B cell (primary cell): ENCODE measurements at regions not wholly inside any gene's neighbourhood (a gene's known extent, or its start where the extent isn't known, plus 50 kb on each side); places are given as distances from the start of the nearest gene placed in this dataset.

ENCODE experiments used
- ATAC-seq: fragments of 200-7000 bp; cut with Tn5 transposase; one replicate; pipeline ENCODE4 v1.10.0; 2021; ENCODE audit warnings: low read depth, mild to moderate bottlenecking, moderate number of reproducible peaks, moderate library complexity
- CTCF ChIA-PET: fragments of 350-600 bp; sonication (Branson Sonifier 250); formaldehyde crosslinking; loops from one replicate; lab custom pipeline; 2021; ENCODE audit warnings: antibody characterized with exemption, inconsistent platforms; lab: Charles Lee
- POLR2A ChIA-PET: fragments of 350-600 bp; sonication (Branson Sonifier 250); formaldehyde crosslinking; loops from one replicate; lab custom pipeline; 2021; ENCODE audit warnings: antibody characterized with exemption; lab: Charles Lee
- DNase-seq: peaks from one replicate; pipeline ENCODE4 v3.0.0; 2013
- H2AFZ ChIP-seq: 2 replicates; pipeline ENCODE4 v1.6.1; 2012; ENCODE audit warnings: mild to moderate bottlenecking, low read depth, low read length; ENCODE audit not compliant: insufficient read depth, poor library complexity, severe bottlenecking
- H3K27ac ChIP-seq, 2 donors: 1 replicate in 1 of 2; 2 replicates in 1 of 2; pipeline ENCODE4 v1.5.1; 2012 to 2013; ENCODE audit warnings: low read length in 2 of 2, mild to moderate bottlenecking in 2 of 2, moderate library complexity in 1 of 2
- H3K27me3 ChIP-seq, 4 experiments: fragments of 200-600 bp in 1 of 4; sonication (generic) in 1 of 4; replicated peaks in 1 of 4; 1 replicate in 2 of 4; 2 replicates in 2 of 4; pipeline versions ENCODE4 v1.6.1 to v1.7.0; 2013 to 2016; ENCODE audit warnings: low read length in 3 of 4, mild to moderate bottlenecking in 2 of 4, mixed read lengths in 1 of 4, moderate library complexity in 1 of 4; ENCODE audit not compliant: insufficient read depth in 4 of 4, control insufficient read depth in 3 of 4; ENCODE audit errors: control extremely low read depth in 1 of 4
- H3K36me3 ChIP-seq, 2 experiments: replicated peaks in 1 of 2; 1 replicate in 1 of 2; 2 replicates in 1 of 2; pipeline versions ENCODE4 v1.6.1 to v1.7.1; 2013; ENCODE audit warnings: low read length in 1 of 2; ENCODE audit not compliant: insufficient read depth in 2 of 2, control insufficient read depth in 1 of 2; ENCODE audit errors: control extremely low read depth in 1 of 2, extremely low read depth in 1 of 2
- H3K4me1 ChIP-seq, 2 donors: fragments of 200-600 bp in 1 of 2; sonication (generic) in 1 of 2; 1 replicate in 1 of 2; 2 replicates in 1 of 2; pipeline versions ENCODE4 v1.5.1 to v1.6.1; 2013 to 2017; ENCODE audit warnings: low read length in 2 of 2; ENCODE audit not compliant: control insufficient read depth in 2 of 2, insufficient read depth in 2 of 2
- H3K4me2 ChIP-seq: replicated peaks from 2 replicates; pipeline ENCODE3; 2012; ENCODE audit warnings: mild to moderate bottlenecking, low read depth, low read length; ENCODE audit not compliant: poor library complexity, severe bottlenecking
- H3K4me3 ChIP-seq, 5 experiments: fragments of 200-600 bp in 1 of 5; sonication (generic) in 1 of 5; 1 replicate in 3 of 5; 2 replicates in 2 of 5; pipeline versions ENCODE4 v1.5.1 to v1.7.0; 2011 to 2016; ENCODE audit warnings: low read length in 4 of 5, mild to moderate bottlenecking in 4 of 5, low read depth in 2 of 5, control low read depth in 1 of 5, moderate library complexity in 1 of 5; ENCODE audit not compliant: insufficient read depth in 1 of 5; ENCODE audit errors: control extremely low read depth in 1 of 5, extremely low read depth in 1 of 5
- H3K79me2 ChIP-seq: fragments of 200-600 bp; sonication (generic); one replicate; pipeline ENCODE4 v1.6.0; 2016; ENCODE audit warnings: low read length; ENCODE audit not compliant: control insufficient read depth, insufficient read depth
- H3K9ac ChIP-seq: fragments of 200-600 bp; sonication (generic); 2 replicates; pipeline ENCODE4 v1.6.1; 2017; ENCODE audit warnings: mild to moderate bottlenecking, low read length, moderate library complexity
- H3K9me3 ChIP-seq, 3 donors: one replicate each; pipeline versions ENCODE4 v1.6.1 to v1.7.1; 2013; ENCODE audit warnings: low read length in 2 of 3; ENCODE audit not compliant: control insufficient read depth in 2 of 3, insufficient read depth in 1 of 3; ENCODE audit errors: control extremely low read depth in 1 of 3
- H4K20me1 ChIP-seq: 2 replicates; pipeline ENCODE4 v1.6.0; 2012; ENCODE audit warnings: mild to moderate bottlenecking, low read length; ENCODE audit not compliant: insufficient read depth, control insufficient read depth, poor library complexity, severe bottlenecking
- H3K27ac Mint-ChIP-seq: one replicate; pipeline ENCODE4 v1.8.0; 2021; ENCODE audit warnings: mixed read lengths
- H3K27me3 Mint-ChIP-seq: one replicate; pipeline ENCODE4 v1.8.0; 2021; ENCODE audit warnings: mixed read lengths
- H3K4me1 Mint-ChIP-seq: one replicate; pipeline ENCODE4 v1.8.0; 2021; ENCODE audit warnings: mixed read lengths
- H3K4me3 Mint-ChIP-seq: one replicate; pipeline ENCODE4 v1.8.0; 2021; ENCODE audit warnings: mixed read lengths
- H3K9me3 Mint-ChIP-seq: one replicate; pipeline ENCODE4 v1.8.0; 2022; ENCODE audit warnings: mixed read lengths; ENCODE audit not compliant: insufficient read depth
- EZH2 ChIP-seq: IDR thresholded peaks from 2 replicates; pipeline ENCODE4 v1.6.1; 2012; ENCODE audit warnings: borderline replicate concordance, low read depth, mild to moderate bottlenecking, moderate library complexity, low read length; ENCODE audit not compliant: insufficient read depth, poor library complexity, severe bottlenecking
- WGBS: methylation state at CpG from one replicate; pipeline ENCODE4 v1.1.5; 2013; ENCODE audit warnings: missing lambda C conversion rate; ENCODE audit not compliant: insufficient coverage; 5-methylcytosine and 5-hydroxymethylcytosine counted together
- intact Hi-C: fragments of 100-400 bp; cut with micrococcal nuclease; formaldehyde crosslinking; loops from one replicate; pipeline ENCODE4 v1.10.0; 2022
- TF ChIP-seq, protein P1 (sequence below): fragments of 200-600 bp; IDR thresholded peaks from one replicate; pipeline ENCODE4 v1.8.0; 2022; ENCODE audit warnings: antibody characterized with exemption, mild to moderate bottlenecking

DNA sequence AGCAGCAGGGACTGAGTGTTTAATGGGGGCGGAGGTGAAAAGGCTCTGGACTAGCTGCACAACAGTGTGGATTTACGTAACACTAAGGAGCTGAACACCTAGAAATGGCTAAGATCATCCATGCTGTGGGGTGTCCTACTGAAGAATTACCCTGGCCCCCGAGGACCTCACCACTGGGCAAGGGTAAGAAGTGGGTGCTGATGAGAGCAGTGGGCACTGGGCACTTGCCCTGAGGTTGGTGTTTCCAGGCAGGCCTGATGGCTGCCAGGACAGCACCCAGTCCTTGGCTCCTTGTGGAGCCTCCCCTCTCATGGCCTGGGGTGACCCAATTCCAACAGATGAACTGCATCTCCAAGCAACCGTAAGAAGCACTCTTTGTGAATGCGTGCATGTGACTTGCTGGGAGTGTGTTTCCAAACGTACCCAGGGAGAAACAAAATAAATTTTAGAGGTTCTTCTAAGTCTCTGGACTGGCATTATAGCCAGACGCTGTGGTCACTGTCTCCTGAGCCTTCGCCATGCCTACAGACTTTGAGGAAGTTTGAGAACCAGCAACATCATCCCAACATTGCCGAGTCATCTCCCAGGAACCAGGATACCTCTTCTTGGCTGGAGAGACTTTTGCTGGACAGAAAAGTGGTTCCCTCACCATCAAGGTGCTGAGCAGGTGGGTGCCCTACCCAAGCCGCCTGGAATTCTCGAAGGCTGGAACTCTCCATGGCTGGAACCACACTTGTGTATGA is 245.9 kb downstream of the ERMARD start:
- no peak for DNase-seq
- peaks cover 0 to 17% (median 5%) of the 10 kb centered on the region in 3 donors for H3K9me3 ChIP-seq
- Mint-ChIP-seq H3K4me3 (no peak overlapping the region), H3K27ac (no peak overlapping the region), H3K4me1 (peaks cover under 1% of the 10 kb centered on the region), H3K9me3 (peaks cover 2% of the 10 kb centered on the region), H3K27me3 (no peaks in the 10 kb centered on the region)
- no peak overlapping the region for H3K4me3 ChIP-seq
- H3K9ac ChIP-seq = no peak overlapping the region
- ATAC-seq = no peak
- H3K79me2 ChIP-seq = no peaks in the 10 kb centered on the region
- WGBS = 94% methylated on average over 11 of the region's 11 CpGs
- no peak overlapping the region for H3K4me2 ChIP-seq
- H3K4me1 ChIP-seq = peaks cover 6 to 7% of the 10 kb centered on the region in 2 donors
- no peak overlapping the region for H2AFZ ChIP-seq
- no peaks in the 10 kb centered on the region for H3K36me3 ChIP-seq
- TF ChIP-seq EZH2 = no peak
- TF ChIP-seq, protein P1, sequence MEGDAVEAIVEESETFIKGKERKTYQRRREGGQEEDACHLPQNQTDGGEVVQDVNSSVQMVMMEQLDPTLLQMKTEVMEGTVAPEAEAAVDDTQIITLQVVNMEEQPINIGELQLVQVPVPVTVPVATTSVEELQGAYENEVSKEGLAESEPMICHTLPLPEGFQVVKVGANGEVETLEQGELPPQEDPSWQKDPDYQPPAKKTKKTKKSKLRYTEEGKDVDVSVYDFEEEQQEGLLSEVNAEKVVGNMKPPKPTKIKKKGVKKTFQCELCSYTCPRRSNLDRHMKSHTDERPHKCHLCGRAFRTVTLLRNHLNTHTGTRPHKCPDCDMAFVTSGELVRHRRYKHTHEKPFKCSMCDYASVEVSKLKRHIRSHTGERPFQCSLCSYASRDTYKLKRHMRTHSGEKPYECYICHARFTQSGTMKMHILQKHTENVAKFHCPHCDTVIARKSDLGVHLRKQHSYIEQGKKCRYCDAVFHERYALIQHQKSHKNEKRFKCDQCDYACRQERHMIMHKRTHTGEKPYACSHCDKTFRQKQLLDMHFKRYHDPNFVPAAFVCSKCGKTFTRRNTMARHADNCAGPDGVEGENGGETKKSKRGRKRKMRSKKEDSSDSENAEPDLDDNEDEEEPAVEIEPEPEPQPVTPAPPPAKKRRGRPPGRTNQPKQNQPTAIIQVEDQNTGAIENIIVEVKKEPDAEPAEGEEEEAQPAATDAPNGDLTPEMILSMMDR = no peak
- H3K27ac ChIP-seq = no peak overlapping the region
- ChIA-PET CTCF (no interaction called here), POLR2A (no interaction called here)
- peaks cover 0 to 7% (median 0%) of the 10 kb centered on the region in 4 experiments for H3K27me3 ChIP-seq
- no peaks in the 10 kb centered on the region for H4K20me1 ChIP-seq
- intact Hi-C loops = no loop called here

- Histone ChIP-seq H3K27me3 (peaks cover 0 to 7% (median 0%) of the 10 kb centered on the region in 4 experiments), H3K4me1 (peaks cover 9 to 11% of the 10 kb centered on the region in 2 donors), H3K36me3 (no peaks in the 10 kb centered on the region), H4K20me1 (no peaks in the 10 kb centered on the region), H3K9ac (no peak overlapping the region), H3K4me3 (no peak overlapping the region), H3K27ac (no peak overlapping the region), H3K9me3 (peaks cover 0 to 10% (median 0%) of the 10 kb centered on the region in 3 donors), H3K79me2 (no peaks in the 10 kb centered on the region), H3K4me2 (no peak overlapping the region), H2AFZ (no peak overlapping the region)
- Mint-ChIP-seq H3K4me1 (peaks cover 9% of the 10 kb centered on the region), H3K27ac (no peak overlapping the region), H3K27me3 (peaks cover 5% of the 10 kb centered on the region), H3K9me3 (no peaks in the 10 kb centered on the region), H3K4me3 (no peak overlapping the region)
- DNase-seq (no peak), ATAC-seq (no peak)
- ChIA-PET CTCF (no interaction called here), POLR2A (no interaction called here)
- 97% methylated on average over 3 of the region's 5 CpGs for WGBS
- TF ChIP-seq, protein P1 = no peak
- no peak for TF ChIP-seq EZH2
- intact Hi-C loops = no loop called here
Measured at GRCh38 chr6:169996378-169997051, 245.1 kb downstream of the ERMARD start.
